GM21529 (cell line): ENCODE measurements at regions not wholly inside any gene's neighbourhood (a gene's known extent, or its start where the extent isn't known, plus 50 kb on each side); places are given as distances from the start of the nearest gene placed in this dataset.

Experiments used
- ATAC-seq: cut with Tn5 transposase; IDR thresholded peaks from one replicate; pipeline ENCODE4 v1.9.1; 2021; ENCODE audit not compliant: unreplicated experiment

DNA sequence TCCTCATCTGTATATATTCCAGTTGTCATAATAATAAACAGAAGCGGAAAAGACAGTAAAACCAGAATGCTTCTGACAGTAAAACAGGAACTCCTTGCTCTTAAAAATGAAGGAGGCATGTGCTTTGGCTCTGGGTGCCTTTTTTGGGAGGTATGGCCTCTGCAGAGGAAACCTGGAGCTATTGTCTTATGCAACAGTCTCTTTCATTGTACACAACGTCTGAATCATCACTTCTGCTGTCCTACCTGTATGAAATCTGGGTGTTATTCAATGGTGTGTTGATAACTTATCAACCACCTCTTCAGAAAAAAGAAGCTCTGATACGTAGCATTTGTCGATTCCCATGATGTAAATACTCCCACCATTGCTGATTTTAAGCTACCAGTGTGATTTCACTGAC lies 64.8 kb downstream of the CDCA7 start:
- no peak for ATAC-seq

DNA sequence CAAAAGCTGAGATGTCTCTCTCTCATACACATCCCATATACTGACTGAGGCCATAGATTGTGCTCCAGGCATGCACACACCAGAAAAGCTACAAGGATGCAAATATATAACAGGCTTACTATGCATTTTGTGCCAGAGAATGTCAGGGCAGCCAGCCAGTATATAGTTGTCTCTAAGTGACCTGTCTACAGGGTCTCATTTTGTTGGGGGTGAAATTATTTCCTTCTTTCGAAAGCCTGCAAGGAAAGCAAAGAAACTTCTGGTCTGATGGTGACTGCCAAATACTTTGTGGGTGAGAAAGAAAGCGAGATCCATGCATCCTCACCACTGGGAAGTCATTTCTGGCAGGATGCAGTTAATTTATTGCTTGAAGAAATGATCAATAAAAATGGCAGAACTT lies 70.2 kb downstream of the CDCA7 start:
- ATAC-seq, result no peak

DNA sequence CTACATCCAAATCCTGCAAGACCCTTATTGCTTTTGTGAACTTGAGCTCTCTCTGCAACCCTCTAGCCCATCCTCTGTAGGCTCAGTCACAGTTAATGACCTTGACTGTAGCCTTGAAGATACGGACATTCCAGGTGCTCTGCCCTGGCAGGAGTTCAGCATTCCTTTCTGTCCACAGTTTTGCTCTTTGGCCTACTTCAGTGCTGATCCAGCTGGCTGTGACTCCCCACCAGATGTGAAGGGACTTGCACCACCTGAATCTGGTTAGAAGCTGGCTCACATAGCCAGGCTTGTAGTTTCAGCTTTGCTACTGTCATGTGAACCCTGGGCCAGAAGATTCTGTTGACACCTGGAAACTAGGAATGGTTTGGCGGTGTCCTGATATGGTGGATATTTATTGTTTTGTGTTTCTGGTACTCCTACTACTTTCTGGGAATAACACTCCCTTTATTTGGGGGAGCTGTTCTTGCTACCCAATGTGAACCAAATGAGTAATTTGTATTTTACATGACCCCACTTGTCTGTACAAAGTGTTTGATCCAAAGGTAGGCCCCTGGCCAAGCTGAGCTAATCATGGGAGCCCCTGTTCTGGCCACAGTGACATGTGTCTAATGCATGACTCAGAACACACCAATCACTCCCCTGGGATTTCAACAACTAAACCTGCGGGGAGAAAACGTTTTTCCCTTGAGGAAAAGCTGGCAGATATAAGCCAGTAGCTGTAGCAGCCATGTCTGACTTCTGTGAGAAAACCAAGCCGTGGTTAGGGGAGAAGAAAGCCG lies 73.4 kb downstream of the CDCA7 start:
- no peak for ATAC-seq

DNA sequence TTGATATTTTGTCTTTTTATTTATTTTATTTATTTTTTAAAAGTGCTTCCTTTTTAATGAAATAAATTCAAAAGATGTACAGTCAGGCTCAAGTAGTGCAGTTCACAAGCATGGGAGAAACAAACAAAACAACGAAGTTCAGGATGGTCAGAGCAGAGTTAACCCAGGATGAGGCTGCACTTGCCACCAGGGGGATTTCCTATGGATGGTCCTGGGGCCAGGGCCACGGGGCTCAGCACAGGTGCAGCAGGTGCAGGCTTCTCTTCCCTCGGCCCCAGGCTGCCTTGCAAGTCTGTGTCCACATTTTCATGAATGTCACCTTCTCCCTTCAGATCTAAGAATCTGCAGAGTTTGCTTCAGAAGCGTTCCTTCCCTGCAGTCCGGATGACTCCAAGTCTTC lies 76.5 kb downstream of the CDCA7 start:
- ATAC-seq, result no peak

DNA sequence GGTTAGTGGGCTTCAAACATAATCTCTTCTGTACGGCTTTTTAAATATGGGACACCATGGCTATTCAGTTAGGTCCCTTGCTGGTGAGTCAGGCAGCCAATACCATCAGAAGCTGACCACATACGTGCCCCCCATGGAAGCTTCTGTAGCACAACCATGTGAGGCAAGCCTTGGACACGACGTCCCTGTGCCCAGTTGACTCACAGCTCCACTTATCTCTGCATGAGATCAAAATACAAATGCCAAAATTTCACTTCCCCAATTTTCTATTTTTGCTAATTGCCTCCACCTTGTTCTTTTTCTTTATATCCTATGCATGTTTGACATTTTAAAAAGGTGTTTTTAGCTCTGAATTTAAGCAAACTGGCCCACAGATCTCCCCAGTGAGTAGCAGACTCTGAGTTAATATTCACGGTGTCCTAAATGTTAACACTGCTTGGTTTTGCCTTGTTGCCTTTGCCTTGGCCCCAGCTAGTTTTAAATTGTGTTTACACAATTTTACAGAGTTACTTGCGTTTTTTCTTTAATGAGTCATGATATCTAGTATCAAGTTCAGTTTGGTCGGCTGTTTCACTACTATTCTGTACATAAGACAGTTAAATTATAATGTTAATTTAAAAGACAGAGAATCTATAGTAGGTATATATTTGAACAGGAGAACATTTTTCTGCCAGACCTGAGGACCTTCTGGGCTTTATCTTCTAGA lies 77.5 kb downstream of the CDCA7 start:
- ATAC-seq, result no peak

DNA sequence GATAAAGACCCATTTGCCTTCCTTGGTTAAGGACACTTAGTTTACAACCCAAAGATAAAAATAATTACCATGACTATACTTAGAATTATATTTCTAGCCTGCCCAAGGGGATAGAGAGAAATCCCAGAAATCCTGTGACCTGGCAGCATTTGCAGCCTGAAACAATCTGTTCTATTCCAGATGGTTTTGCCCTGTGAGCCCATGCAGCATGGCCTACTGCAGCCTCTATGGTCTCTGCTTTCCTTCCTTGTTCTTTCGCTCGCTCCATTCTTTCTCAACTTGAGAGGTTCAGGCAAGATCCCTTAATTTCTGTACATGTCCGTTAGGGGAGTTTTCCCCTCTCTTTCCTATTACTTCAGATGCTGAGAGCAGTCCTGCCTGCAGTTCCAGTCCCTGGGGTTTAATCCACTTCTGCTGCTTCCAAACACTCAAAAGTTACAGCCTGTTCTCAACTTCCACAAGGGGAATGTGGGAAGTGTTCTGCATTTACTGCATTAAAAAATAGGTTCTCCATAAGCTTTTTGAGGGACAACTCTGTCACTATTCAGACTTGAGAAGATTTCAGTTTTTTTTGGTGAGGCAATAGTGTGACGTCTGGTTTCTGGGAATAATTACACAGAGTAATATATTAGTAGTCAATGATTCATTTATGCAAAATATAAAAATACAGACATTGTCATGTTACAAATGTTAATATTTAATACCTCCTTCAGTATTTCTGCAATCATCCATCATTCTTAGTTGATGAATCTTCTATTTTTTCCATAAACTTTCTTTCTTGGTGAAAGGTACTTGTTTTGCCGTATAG lies 80.3 kb downstream of the CDCA7 start:
- no peak for ATAC-seq

DNA sequence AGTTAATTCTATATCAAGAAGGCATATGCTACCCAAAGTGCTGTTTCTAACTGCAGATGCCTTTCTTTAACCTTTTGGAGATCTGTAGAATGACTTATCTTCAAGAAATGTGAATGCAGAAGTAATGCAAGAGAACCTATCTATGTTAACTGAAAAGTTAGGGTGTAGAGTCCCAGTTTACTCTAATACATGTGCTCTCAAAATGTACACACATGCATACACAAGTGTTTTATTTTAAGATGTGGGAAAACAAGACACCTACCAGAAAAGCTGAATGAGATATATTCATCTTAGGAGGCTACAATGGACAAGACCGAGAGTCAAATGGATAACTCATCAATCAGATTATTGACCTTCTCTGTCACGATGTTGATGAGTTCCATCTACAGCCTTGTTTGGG lies 80.9 kb downstream of the CDCA7 start:
- ATAC-seq, result no peak

DNA sequence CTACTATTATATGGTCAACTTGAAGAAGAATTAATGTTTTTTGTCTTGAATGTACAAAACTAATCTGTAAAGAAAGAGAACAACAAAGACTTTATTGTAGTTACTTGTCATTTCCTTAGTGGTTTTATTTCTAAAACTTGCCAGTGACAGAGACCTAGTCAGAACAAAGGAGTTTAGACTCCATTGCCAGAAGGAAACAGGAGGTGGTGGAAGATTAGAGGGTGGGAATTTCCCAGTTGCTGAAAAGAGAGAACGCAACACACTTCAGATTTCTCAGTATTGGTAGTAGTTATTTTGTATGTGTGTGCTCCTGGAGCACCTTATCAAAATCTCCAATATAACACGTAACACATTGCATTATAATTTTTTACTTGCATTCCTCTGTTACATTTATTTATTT lies 81.4 kb downstream of the CDCA7 start:
- no peak for ATAC-seq

DNA sequence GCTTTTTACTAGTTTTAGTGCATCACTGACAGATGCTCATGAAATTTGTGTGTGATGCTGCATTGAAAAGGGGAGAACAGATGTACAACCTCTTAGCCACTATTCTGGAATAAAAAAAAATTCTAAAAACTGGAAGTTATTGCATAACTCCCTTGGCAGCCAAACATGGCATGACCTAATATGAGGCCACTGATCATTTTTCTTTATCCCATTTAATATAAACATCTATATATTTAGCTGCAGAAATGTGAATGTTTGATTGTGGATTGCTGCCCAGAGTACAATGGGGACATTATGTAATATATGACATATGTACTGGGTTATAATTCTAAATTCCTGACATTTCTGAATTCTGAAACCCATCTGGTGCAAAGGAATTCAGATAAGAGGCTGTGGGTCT lies 86.5 kb downstream of the CDCA7 start:
- no peak for ATAC-seq

DNA sequence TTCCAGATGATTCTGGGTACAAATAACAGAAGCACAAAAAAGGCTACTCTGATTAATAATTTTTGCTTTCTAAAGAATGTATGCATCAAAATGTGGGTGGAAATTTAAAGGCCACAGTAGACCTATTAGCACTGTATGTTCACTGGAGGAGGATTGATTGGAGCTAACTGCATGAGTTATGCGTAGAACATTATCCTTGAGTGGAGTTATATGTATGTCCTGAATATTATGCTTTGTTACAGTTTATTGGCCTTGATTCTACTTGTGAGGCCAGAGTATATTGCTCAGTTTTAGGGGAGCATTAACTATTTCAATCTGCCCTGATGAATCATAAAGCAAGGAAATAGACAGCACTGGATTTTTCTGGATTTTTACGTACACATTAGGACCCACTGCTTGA lies 87.9 kb downstream of the CDCA7 start:
- ATAC-seq, result no peak

DNA sequence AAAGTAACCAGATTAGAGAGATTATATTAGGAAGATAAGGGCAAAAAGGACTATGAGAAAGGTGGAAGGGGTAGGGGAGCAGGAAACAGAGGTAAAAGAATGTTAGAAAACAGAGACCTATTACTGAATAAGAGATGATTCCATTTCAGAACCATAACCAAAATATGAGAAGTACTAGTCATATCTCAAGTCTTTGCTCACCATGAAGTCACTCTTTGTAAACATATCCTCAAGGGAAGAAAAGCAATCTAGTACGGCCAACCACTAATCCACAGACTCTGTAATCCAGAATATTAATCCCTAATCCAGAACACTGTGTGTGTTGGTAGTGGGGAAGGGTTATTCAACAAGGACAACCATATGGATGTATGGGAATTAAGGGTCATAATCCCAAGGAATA lies 92.0 kb downstream of the CDCA7 start:
- no peak for ATAC-seq

DNA sequence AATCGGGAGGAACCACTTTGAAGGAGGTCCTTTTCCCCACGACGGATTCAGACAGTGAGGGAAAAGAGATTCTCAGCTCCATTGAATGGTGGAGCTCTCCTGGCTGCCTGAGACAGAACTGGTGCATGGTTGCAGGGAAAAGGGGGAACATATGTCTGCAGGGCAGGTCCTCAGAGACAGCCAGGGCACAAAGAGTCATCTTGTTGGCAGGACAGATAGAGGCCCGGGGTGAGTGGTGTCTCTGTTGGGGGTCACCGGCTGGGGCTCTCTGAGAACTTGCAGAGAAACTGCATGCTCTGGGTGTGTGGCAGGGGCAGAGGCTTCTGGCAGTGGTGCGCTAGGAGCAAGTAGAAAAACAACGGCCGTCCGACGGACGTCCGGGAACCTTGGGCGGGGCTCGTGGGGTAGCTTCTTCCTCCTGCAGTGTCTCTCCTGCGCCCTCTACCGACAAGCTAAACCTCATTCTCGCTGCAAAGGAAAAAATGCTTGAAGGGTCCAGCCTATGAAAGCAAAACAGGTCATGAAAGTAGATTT lies 94.3 kb downstream of the CDCA7 start:
- peak; percentile 89 for ATAC-seq

DNA sequence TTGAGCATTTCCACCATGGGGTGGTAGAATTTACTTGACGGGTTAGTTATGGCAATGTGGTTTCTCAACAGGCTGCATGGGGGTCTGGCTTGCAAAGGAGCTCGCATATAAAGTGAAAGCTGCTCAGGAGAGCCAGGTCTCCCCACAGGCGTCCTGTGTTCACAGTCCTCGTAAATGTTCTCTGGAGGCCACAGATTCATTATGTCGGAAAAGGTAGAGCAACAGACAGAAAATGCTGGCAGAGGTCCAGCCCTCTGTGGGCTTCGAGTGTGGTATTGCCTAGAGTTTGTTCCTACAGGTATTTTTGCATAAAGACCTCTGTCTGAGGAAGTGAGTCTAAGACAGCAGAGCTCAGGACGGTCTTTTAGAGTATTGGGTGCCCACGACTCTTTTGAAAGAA lies 96.4 kb downstream of the CDCA7 start:
- ATAC-seq, result no peak

DNA sequence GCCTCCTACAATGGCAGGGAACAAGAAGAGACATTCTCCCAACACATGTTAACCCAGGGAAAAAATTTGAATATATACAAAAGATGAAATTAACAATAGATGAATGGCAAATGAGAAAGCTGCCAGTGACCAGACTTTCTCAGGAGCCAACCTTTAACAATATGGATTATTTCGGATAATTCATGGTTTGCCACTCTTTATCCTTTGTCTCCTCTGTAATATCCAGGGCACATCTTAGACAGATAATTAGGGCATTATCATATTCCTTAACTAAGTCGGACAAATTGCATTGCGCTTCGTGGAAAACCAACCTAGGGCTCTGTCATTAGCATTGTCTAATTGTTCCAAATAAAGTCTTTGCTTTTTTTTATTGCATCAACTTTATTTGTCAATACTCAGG lies 97.3 kb downstream of the CDCA7 start:
- no peak for ATAC-seq

DNA sequence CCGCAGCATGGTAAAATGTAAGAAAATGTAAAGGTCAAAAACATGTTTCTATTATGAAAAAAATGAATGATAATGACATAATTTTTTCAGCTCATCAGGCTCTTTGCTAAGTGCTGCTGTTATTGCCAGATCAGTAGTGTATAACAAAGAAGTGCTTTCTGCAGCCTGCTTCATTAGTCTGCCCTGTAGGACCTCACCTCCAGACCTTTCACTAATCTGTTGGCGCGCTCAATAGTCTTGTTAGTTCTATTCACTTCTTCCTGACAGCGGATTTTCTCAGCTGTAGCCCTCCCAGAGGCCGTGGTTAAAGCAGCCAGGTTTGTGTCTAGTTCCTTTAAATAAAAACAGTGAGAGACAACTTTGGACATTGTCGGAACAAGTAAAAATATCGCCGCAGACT lies 97.7 kb downstream of the CDCA7 start:
- no peak for ATAC-seq

DNA sequence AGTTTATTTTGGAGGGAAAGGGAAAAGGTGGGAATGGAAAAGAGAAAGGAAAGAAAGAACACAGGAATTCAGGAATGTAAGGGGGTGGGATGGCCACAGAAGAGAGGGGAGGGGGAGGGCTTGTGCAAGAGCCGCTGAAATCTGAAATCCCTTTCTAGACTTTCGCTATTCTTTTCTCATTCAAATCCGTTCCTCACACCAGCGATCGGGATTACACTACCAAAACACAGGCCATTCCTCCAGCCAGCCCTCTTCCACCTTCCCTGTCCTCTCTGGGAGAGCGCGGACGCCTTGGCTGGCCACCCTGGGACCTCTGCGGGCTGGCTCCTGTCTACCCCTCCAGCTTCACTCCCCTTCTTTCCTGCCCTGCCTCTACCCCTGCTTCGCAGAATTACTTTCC lies 102.3 kb downstream of the CDCA7 start:
- ATAC-seq, result no peak

DNA sequence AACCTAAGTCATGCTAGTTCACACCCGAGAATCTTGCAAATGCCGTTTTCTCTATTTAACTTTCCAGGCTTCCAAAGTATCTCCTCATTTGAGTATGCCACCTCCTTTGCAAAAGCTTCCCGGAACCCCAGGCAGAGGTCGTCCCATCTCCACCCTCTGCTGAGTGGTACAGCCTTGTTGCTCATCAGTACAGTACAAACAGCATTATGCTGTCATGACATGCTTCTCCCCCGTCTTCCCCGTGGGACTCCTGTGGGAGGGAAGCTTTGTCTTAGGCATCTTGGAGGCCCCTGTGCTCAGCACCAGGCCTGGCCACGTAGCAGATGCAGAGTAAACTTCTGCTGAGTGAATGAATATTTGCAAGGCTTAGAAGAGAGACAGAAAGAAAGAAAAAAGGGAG lies 102.7 kb downstream of the CDCA7 start:
- ATAC-seq, result no peak

DNA sequence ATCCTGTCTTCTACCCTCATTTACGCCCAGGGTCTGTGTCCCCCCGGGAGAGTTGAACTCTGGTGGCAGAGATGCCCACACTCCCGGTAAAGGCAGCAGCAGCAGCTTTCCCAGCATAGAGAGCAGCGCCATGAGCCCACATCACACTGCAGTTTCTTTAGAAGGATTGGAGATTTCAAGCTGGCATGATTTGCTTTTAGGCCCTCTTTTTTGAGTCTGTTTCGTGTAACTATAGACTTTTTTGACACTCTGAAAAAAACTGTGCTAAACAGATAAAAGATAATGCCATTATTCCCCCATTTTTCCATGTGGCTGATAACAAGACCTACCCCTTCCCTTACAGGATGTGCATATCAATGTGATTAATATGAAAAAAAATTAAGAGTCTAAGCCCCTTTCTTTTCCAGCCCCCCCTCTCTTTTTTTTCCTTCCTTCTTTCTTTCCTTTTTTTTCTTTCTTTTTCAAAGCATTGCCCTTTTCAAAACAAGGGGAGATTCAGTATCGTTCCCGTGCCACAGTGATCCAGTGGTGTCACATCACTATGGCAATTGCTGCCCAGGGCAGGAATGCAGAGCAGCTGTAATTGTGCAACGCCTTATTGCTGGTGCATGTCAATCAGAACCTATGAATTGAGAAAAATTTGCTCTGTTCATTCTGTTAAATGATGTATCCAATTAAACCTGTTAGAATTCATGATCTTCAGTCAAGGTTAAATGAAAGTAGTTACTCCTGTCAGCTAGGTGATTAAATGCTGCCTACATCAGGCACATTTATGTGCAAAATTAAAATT lies 104.5 kb downstream of the CDCA7 start:
- no peak for ATAC-seq

DNA sequence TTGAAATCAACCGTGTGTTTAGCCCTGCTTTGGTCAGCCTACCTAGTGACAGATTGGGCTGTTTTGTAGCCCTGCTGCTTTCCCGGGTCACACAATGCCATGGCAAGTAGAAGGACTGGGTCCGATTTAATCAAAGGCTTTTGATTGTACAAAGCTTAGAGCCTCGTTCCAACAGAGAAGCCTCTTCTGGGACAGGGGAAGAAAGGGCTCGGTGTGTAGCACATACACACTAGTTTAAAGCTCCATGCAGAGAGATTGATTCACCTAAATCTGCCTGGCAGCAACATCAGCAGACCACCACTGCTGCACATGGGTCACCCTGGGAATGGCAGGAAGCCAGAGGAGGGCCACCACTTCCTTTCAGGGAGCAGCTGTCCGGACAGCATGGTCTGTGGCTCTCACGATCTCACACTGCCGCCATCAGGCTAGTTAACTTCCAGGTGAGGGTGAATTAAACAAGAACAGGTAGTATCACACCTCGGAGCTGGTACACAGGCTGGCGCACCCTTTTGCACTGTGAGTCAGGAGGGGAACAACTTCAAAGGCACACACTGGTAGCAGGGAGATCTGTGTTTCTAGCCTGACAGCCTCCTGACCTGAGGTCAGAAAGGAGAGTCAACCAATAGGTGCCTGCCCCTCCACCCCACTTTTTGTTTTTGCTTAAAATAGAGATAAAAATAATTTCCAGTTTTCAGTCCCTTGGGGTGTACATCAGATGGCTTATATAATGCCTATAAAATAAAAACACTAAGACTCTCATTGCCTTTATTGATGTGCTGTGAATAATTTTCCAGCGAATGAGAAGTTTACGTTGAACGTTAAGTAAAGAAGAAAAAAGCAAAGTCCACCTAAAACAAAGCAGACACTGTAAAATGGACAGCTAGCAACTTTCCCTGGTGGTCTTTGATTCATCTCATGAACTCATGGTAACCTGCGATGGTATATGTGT lies 108.5 kb downstream of the CDCA7 start:
- ATAC-seq, result no peak

DNA sequence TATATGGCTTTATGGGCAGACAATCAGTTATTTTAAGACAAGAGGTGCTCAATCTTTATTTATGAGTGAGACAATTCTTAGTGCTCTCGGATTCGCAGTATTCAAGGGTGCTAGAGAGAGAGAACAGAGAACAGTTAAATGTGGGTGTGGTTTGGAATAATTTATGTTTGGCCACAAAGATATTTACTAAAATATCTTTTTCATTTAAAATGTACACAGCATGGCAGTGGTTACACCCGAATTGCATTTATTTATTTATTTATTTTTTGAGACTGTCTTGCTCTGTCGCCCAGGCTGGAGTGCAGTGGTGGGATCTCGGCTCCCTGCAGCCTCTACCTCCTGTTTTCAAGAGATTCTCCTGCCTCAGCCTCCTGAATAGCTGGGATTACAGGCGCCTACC lies 109.2 kb downstream of the CDCA7 start:
- no peak for ATAC-seq
